NCI-H82 treated with DMSO at 0.1 percent for 48 hours (cell line): ENCODE measurements at regions not wholly inside any gene's neighbourhood (a gene's known extent, or its start where the extent isn't known, plus 50 kb on each side); places are given as distances from the start of the nearest gene placed in this dataset.
"Not testable (repeated sequence)": the region's sequence is repeated elsewhere in the genome, so short reads cannot be mapped to it uniquely, and the experiment has no call there.

Experiments
- DNase-seq: peaks from one replicate; lab custom pipeline; 2025; ENCODE audit not compliant: unreplicated experiment; lab: John Stamatoyannopoulos, UW

- DNase-seq = no peak
Measured at GRCh38 chr6:74891349-74891831, 314.5 kb downstream of the COL12A1 start.

GRCh38 chr6:74889635-74890034 is 316.2 kb downstream of the COL12A1 start:
- no peak for DNase-seq

GRCh38 chr6:74888741-74889140 is 317.1 kb downstream of the COL12A1 start:
- DNase-seq = not testable (repeated sequence)

- DNase-seq = no peak
Measured at GRCh38 chr6:74879976-74880375, 325.9 kb downstream of the COL12A1 start.

- no peak for DNase-seq
Measured at GRCh38 chr6:74879234-74879633, 326.6 kb downstream of the COL12A1 start.

- no peak for DNase-seq
Measured at GRCh38 chr6:74875193-74875592, 330.7 kb downstream of the COL12A1 start.

- DNase-seq = no peak
Measured at GRCh38 chr6:74872754-74873476, 332.9 kb downstream of the COL12A1 start.

- DNase-seq = no peak
Measured at GRCh38 chr6:74871757-74872156, 334.1 kb downstream of the COL12A1 start.

- DNase-seq = no peak
Measured at GRCh38 chr6:74870403-74870802, 335.4 kb downstream of the COL12A1 start.

- no peak for DNase-seq
Measured at GRCh38 chr6:74867291-74867690, 338.6 kb downstream of the COL12A1 start.

GRCh38 chr6:74863968-74864367 is 341.9 kb downstream of the COL12A1 start:
- no peak for DNase-seq

- DNase-seq = no peak
Measured at GRCh38 chr6:74860456-74860855, 345.4 kb downstream of the COL12A1 start.

GRCh38 chr6:74857157-74857556 is 348.7 kb downstream of the COL12A1 start:
- no peak for DNase-seq

- DNase-seq = no peak
Measured at GRCh38 chr6:74853991-74854390, 351.9 kb downstream of the COL12A1 start.

GRCh38 chr6:74851596-74851995 is 354.3 kb downstream of the COL12A1 start:
- no peak for DNase-seq

GRCh38 chr6:74840953-74841352 is 364.9 kb downstream of the COL12A1 start:
- DNase-seq = no peak

- no peak for DNase-seq
Measured at GRCh38 chr6:74834967-74835366, 370.9 kb downstream of the COL12A1 start.

- DNase-seq = no peak
Measured at GRCh38 chr6:74826263-74826662, 379.6 kb downstream of the COL12A1 start.

GRCh38 chr6:74814440-74814839 is 391.4 kb downstream of the COL12A1 start:
- no peak for DNase-seq

- DNase-seq = no peak
Measured at GRCh38 chr6:74807674-74808073, 398.2 kb downstream of the COL12A1 start.

GRCh38 chr6:74805916-74806696 is 399.7 kb downstream of the COL12A1 start:
- DNase-seq = peak; percentile 30

GRCh38 chr6:74798302-74798701 is 407.6 kb downstream of the COL12A1 start:
- DNase-seq = no peak
